GM13976 (cell line): ENCODE measurements at regions not wholly inside any gene's neighbourhood (a gene's known extent, or its start where the extent isn't known, plus 50 kb on each side); places are given as distances from the start of the nearest gene placed in this dataset.
A peak's percentile ranks its signal among the peaks of the same experiment; 100 is the strongest.
"Not testable (repeated sequence)": the region's sequence is repeated elsewhere in the genome, so short reads cannot be mapped to it uniquely, and the experiment has no call there.

Experiments
- DNase-seq: peaks from one replicate; pipeline ENCODE4 v3.0.0; 2012; ENCODE audit warnings: low spot score
- in situ Hi-C: fragments of 300-500 bp; cut with MboI; formaldehyde crosslinking; loops from one replicate; pipeline ENCODE4 v1.12.0; 2022; ENCODE audit warnings: low sequenced_read_pairs, mixed read lengths, inconsistent platforms; ENCODE audit not compliant: unreplicated experiment
- TF ChIP-seq, protein P1 (sequence below): IDR thresholded peaks from 2 replicates; pipeline ENCODE4 v1.5.1; 2012; ENCODE audit warnings: borderline replicate concordance, mild to moderate bottlenecking; ENCODE audit not compliant: insufficient read depth; ENCODE audit errors: extremely low read depth, missing control alignments, control extremely low read depth

GRCh38 chr6:27812078-27812804, 100.0 kb downstream of the OR2B2 start:
- TF ChIP-seq, protein P1, sequence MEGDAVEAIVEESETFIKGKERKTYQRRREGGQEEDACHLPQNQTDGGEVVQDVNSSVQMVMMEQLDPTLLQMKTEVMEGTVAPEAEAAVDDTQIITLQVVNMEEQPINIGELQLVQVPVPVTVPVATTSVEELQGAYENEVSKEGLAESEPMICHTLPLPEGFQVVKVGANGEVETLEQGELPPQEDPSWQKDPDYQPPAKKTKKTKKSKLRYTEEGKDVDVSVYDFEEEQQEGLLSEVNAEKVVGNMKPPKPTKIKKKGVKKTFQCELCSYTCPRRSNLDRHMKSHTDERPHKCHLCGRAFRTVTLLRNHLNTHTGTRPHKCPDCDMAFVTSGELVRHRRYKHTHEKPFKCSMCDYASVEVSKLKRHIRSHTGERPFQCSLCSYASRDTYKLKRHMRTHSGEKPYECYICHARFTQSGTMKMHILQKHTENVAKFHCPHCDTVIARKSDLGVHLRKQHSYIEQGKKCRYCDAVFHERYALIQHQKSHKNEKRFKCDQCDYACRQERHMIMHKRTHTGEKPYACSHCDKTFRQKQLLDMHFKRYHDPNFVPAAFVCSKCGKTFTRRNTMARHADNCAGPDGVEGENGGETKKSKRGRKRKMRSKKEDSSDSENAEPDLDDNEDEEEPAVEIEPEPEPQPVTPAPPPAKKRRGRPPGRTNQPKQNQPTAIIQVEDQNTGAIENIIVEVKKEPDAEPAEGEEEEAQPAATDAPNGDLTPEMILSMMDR, result no peak
- DNase-seq, result no peak
- in situ Hi-C loops, result no loop called here

DNA sequence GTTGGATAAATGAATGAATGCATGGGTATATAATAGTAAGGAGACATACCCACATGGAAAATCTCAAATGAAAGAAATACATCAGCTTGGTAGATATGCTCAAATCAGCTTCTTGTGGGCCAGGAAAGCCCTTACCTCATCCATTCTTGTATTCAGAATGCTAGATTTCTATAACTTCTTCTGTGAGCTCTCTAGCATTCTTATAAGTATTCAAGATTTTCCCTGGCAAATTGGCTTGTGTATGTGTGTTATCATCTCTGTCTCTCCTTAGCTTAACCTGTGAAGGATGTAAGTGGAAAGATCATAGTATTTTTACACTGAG, 100.8 kb downstream of the OR2B2 start:
- in situ Hi-C loops, result no loop called here
- DNase-seq, result no peak
- TF ChIP-seq, protein P1, result no peak

GRCh38 chr6:27810768-27811450, 101.3 kb downstream of the OR2B2 start:
- TF ChIP-seq, protein P1, result no peak
- in situ Hi-C loops, result no loop called here

DNA sequence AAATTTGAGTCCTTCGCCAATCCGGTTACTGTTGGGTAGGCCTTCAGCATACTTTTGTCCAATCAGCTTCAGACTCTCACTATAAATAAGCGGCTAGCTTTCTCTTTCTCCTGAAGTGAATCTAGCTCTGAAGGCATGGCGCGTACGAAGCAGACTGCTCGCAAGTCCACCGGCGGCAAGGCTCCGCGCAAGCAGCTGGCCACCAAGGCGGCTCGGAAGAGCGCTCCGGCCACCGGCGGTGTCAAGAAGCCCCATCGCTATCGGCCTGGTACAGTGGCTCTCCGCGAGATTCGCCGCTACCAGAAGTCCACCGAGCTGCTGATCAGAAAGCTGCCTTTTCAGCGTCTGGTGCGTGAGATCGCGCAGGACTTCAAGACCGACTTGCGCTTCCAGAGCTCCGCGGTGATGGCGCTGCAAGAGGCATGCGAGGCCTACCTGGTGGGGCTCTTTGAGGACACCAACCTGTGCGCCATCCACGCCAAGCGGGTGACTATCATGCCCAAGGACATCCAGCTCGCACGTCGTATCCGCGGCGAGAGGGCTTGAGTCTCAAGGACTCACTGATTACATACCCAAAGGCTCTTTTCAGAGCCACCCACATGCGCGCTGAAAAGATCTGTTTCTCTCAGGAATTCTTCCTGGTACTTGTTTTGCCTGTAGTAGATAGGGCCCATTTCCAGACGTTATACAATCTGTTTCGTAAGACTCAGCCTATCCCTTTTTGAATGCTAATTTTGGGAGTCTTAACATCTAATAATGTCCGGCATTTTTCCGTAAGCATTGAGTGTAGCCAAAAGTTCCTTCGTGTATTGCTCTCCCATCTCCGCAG, 102.0 kb downstream of the OR2B2 start:
- TF ChIP-seq, protein P1, result no peak
- in situ Hi-C loops, result loop anchor here (10.0 kb wide), 1 partner anchor 655 kb away; no protein-coding TSS in a partner anchor
- peak; percentile 84 for DNase-seq

More at GRCh38 chr6:27810768-27811450, 101.3 kb downstream of the OR2B2 start:
- DNase-seq, result no peak

DNA sequence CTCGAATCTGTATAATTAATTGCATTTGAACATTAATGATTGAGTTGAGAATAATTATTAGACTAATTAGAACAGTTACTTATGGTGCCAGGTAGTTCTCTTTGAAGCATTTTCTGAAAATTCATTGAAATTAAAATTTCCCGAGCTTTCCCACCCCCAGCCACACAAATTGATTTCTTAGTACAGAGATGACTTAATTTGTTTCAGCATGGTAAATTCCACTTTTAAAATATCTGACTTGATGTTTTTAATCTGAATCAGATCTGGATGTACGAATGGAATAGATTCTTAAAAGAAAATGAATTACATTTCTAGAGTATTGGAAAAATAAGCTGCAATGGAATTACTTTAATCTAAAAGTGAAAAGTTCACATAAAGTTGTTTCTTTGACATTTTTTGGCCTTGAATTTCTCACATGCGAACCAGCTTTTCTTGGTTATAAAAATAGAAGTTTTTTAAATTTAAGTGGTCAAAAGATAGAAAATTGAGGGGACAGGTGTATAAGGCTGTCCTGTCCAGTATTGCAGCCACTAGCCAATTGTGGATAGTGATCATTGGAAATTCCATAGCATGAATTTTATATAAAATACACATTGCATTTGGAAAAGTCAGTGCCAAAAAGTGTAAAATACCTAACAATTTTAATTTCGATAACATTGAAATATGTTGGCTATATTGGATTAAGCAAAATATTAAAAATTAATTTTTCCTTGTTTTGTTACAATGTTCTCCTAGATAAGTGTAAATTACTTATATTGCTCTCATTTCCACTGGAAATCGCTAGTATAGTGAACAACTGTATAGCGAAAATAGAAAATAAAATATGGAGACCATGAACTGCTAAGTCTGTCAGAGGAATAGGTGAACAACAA, 102.9 kb downstream of the OR2B2 start:
- TF ChIP-seq, protein P1, result no peak
- no peak for DNase-seq
- in situ Hi-C loops, result loop anchor here (10.0 kb wide), 1 partner anchor 655 kb away; no protein-coding TSS in a partner anchor

DNA sequence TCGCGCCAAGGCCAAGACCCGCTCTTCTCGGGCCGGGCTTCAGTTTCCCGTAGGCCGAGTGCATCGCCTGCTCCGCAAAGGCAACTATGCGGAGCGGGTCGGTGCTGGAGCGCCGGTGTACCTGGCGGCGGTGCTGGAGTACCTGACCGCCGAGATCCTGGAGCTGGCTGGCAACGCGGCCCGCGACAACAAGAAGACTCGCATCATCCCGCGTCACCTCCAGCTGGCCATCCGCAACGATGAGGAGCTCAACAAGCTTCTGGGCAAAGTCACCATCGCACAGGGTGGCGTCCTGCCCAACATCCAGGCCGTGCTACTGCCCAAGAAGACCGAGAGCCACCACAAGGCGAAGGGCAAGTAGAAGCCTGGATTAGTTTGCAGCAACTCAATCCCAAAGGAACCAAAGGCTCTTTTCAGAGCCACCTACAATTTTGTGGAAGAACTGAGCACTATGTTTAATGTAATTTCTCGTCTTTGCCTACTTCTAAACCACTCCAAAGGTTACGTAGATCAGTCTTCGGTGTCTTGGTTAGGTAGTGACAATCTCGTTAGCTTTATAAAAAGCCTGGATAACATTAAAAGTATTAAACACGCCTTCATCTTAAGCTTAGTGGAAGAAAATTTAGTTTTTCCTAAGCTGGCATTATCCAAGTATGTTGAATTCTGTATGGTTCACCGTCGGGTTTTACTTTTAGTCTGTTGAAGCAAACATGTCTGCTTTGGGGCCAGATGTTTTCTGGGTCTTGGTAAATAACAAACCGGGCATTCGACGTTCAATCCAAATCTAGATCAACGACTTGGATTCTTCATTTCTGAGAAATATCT, 103.7 kb downstream of the OR2B2 start:
- not testable (repeated sequence) for DNase-seq
- in situ Hi-C loops, result loop anchor here (10.0 kb wide), 1 partner anchor 654 kb away; no protein-coding TSS in a partner anchor

- in situ Hi-C loops, result loop anchor here (10.0 kb wide), 1 partner anchor 653 kb away; no protein-coding TSS in a partner anchor
- DNase-seq, result peak; percentile 86
Observed at GRCh38 chr6:27807441-27808241, 104.6 kb downstream of the OR2B2 start.
